ENCODE measurements at regions not wholly inside any gene's neighbourhood (a gene's known extent, or its start where the extent isn't known, plus 50 kb on each side); places are given as distances from the start of the nearest gene placed in this dataset.

- H3K4me3 ChIP-seq (ENCODE audit: low read depth, low read length), result no peak overlapping the region
- ChIA-PET CTCF (interaction anchor here (0.8 kb wide), 1 partner anchor 534 kb away, joined by 3 read pairs; no protein-coding TSS in a partner anchor), POLR2A (no interaction called here)
- H3K36me3 ChIP-seq (ENCODE audit: control insufficient read depth in 2 of 2, insufficient read depth in 1 of 2, low read length in 2 of 2), result no peaks in the 10 kb centered on the region
- H3K27ac ChIP-seq (ENCODE audit: extremely low read depth, low read depth, low read length), result no peak overlapping the region
- TF ChIP-seq ZNF521 (tag by site-specific recombination; IDR thresholded peaks at IDR 0.05) (no peak), ZFP69B (tag by site-specific recombination; IDR thresholded peaks at IDR 0.05) (no peak), ZNF558 (tag by site-specific recombination; IDR thresholded peaks at IDR 0.05) (no peak), ZNF747 (tag by site-specific recombination; IDR thresholded peaks at IDR 0.05) (no peak), ATF2 (tag by site-specific recombination; IDR thresholded peaks at IDR 0.05; ENCODE audit: low read depth) (no peak), FEZF1 (tag by site-specific recombination; IDR thresholded peaks at IDR 0.05) (no peak), SCRT2 (tag by site-specific recombination; IDR thresholded peaks at IDR 0.05) (no peak), ZNF544 (tag by site-specific recombination; IDR thresholded peaks at IDR 0.05) (no peak), ZNF658 (tag by site-specific recombination; IDR thresholded peaks at IDR 0.05) (no peak), ZNF580 (tag by site-specific recombination; IDR thresholded peaks at IDR 0.05) (no peak), ZNF354C (tag by site-specific recombination; IDR thresholded peaks at IDR 0.05; ENCODE audit: borderline replicate concordance, low read depth) (no peak), GLI2 (tag by site-specific recombination; IDR thresholded peaks at IDR 0.05; ENCODE audit: borderline replicate concordance, low read depth) (no peak), ZNF214 (tag by site-specific recombination; IDR thresholded peaks at IDR 0.05; ENCODE audit: borderline replicate concordance) (no peak), ZNF280D (tag by site-specific recombination; IDR thresholded peaks at IDR 0.05) (no peak), MEIS1 (CRISPR knock-in tag; IDR thresholded peaks at IDR 0.05; ENCODE audit: borderline replicate concordance) (no peak)
- H3K4me1 ChIP-seq (ENCODE audit: control insufficient read depth, insufficient read depth, low read length), result no peaks in the 10 kb centered on the region
- no peaks in the 10 kb centered on the region for H3K9me3 ChIP-seq (ENCODE audit: control insufficient read depth, insufficient read depth, low read depth, low read length)
Observed at GRCh38 chr2:220445429-220446105, 818.1 kb downstream of the SLC4A3 start.

- Histone ChIP-seq H3K36me3 (ENCODE audit: control insufficient read depth in 2 of 2, insufficient read depth in 1 of 2, low read length in 2 of 2) (no peaks in the 10 kb centered on the region), H3K27ac (ENCODE audit: extremely low read depth, low read depth, low read length) (no peak overlapping the region), H3K4me1 (ENCODE audit: control insufficient read depth, insufficient read depth, low read length) (no peaks in the 10 kb centered on the region), H3K4me3 (ENCODE audit: low read depth, low read length) (no peak overlapping the region), H3K9me3 (ENCODE audit: control insufficient read depth, insufficient read depth, low read depth, low read length) (no peaks in the 10 kb centered on the region)
- TF ChIP-seq MEIS1 (CRISPR knock-in tag; IDR thresholded peaks at IDR 0.05; ENCODE audit: borderline replicate concordance), result no peak
- TF ChIP-seq ZNF362 (tag by site-specific recombination; IDR thresholded peaks at IDR 0.05), result no peak
- CTCF ChIA-PET, result interaction anchor here (0.8 kb wide), 1 partner anchor 534 kb away, joined by 3 read pairs; no protein-coding TSS in a partner anchor
- POLR2A ChIA-PET, result no interaction called here
Observed at GRCh38 chr2:220446106-220446712, 818.8 kb downstream of the SLC4A3 start.
